Cardiac muscle cell (in vitro differentiated cells and primary cell): ENCODE measurements at regions not wholly inside any gene's neighbourhood (a gene's known extent, or its start where the extent isn't known, plus 50 kb on each side); places are given as distances from the start of the nearest gene placed in this dataset.

ENCODE experiments used
- DNase-seq, 2 donors: peaks; one replicate each; pipeline versions ENCODE4 v3.0.0 to v3.0.0-alpha.2; 2010 to 2017; ENCODE audit warnings: low read depth in 1 of 2, low spot score in 1 of 2
- H3K27ac ChIP-seq: fragments of 200-600 bp; sonication (generic); 2 replicates; pipeline ENCODE4 v1.5.1; 2016
- H3K27me3 ChIP-seq: fragments of 200-600 bp; sonication (generic); 2 replicates; pipeline ENCODE4 v1.6.0; 2016; ENCODE audit warnings: control low read depth
- H3K36me3 ChIP-seq: fragments of 200-600 bp; sonication (generic); 2 replicates; pipeline ENCODE4 v1.5.1; 2016; ENCODE audit warnings: control low read depth
- H3K4me1 ChIP-seq: fragments of 200-600 bp; sonication (generic); 2 replicates; pipeline ENCODE4 v1.8.1; 2017; ENCODE audit warnings: low read depth, mild to moderate bottlenecking, mixed run types
- H3K4me3 ChIP-seq: fragments of 200-600 bp; sonication (generic); 2 replicates; pipeline ENCODE4 v1.5.1; 2016; ENCODE audit warnings: mild to moderate bottlenecking
- H3K9me3 ChIP-seq: fragments of 200-600 bp; sonication (generic); 2 replicates; pipeline ENCODE4 v1.5.1; 2017; ENCODE audit warnings: low read depth, mild to moderate bottlenecking, control low read depth
- CTCF ChIP-seq: IDR thresholded peaks from 2 replicates; pipeline ENCODE4 v1.5.1; 2012; ENCODE audit warnings: low read depth, mild to moderate bottlenecking, low read length

DNA sequence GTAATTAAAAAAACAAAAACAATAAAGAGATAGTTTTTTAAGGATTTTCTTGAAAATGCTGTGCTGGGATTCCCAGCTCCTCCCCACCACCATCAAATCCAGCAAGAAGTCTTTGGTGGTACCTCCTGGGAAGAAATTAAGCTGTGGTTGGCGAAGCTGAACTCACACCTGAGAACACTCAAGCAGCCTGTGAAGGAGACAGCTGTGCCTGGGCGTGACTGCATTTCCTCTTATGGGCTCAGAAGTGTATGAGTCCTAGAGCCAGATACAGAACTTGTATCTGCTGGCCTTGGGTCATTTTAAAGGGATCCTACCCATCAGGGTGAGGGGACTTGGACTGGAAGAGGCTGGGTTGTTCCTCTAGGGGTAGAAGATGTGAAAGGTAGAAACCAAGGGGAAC, 561.2 kb upstream of the SGCD start:
- Histone ChIP-seq H3K9me3 (no peaks in the 10 kb centered on the region), H3K4me1 (no peaks in the 10 kb centered on the region), H3K36me3 (no peaks in the 10 kb centered on the region), H3K4me3 (no peak overlapping the region), H3K27ac (no peak overlapping the region), H3K27me3 (no peaks in the 10 kb centered on the region)
- no peak for TF ChIP-seq CTCF
- DNase-seq = no peak

GRCh38 chr5:155767470-155767869, 559.5 kb upstream of the SGCD start:
- Histone ChIP-seq H3K36me3 (no peaks in the 10 kb centered on the region), H3K4me3 (no peak overlapping the region), H3K27me3 (no peaks in the 10 kb centered on the region), H3K9me3 (no peaks in the 10 kb centered on the region), H3K27ac (no peak overlapping the region), H3K4me1 (no peaks in the 10 kb centered on the region)
- TF ChIP-seq CTCF = no peak
- no peak for DNase-seq

DNA sequence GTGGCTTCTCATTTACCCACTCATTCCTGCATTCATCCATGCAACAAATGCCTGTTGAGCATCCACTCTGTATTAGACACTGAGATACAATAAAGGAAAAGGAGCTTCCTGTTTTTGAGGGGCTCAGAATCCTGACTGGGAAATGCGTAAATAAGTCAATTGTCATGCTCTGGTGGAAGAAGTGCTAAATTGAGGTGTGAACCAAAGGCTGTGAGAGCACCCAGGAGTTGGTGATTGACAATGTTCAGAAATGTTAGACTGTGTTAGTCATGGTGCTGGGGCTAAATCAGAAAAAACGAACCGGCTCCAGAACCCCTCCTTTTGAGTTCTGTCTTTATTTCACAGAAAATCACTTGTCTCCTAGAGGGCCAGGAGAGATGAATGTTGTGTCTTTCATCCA, 558.6 kb upstream of the SGCD start:
- no peak for TF ChIP-seq CTCF
- Histone ChIP-seq H3K27me3 (no peaks in the 10 kb centered on the region), H3K36me3 (no peaks in the 10 kb centered on the region), H3K4me3 (no peak overlapping the region), H3K4me1 (no peaks in the 10 kb centered on the region), H3K9me3 (no peaks in the 10 kb centered on the region), H3K27ac (no peak overlapping the region)
- DNase-seq = no peak

- no peaks in the 10 kb centered on the region for H3K36me3 ChIP-seq
- DNase-seq = no peak
Observed at GRCh38 chr5:155772009-155772662, 554.8 kb upstream of the SGCD start.

DNA sequence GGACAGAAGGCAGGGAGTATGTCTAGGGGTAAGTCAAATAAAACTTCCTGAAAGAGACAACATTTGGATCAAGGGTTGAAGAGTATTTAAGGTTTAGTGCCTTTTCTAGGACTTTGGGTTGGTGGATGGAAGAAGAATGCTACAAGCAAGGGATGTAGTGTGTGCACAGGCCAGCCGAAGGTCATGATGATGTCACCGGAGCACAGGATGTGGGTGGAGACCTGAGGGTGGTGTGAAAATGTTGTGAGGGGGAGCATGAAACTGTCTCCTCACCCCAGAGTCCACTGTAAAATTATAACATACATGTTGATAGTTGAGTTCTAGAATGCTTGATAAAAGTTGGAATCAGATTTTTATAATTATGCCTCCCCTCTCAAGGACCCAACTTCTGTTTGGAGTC, 553.3 kb upstream of the SGCD start:
- DNase-seq = no peak
- Histone ChIP-seq H3K27ac (no peak overlapping the region), H3K27me3 (no peaks in the 10 kb centered on the region), H3K4me1 (no peaks in the 10 kb centered on the region), H3K4me3 (no peak overlapping the region), H3K9me3 (no peaks in the 10 kb centered on the region), H3K36me3 (no peaks in the 10 kb centered on the region)
- TF ChIP-seq CTCF = no peak

More at GRCh38 chr5:155772009-155772662, 554.8 kb upstream of the SGCD start:
- no peak overlapping the region for H3K4me3 ChIP-seq
- H3K4me1 ChIP-seq = no peaks in the 10 kb centered on the region
- H3K9me3 ChIP-seq = no peaks in the 10 kb centered on the region
- no peaks in the 10 kb centered on the region for H3K27me3 ChIP-seq
- TF ChIP-seq CTCF = no peak
- no peak overlapping the region for H3K27ac ChIP-seq
